NCI-H2171 treated with DMSO at 0.1 percent for 48 hours (cell line): ENCODE measurements at regions not wholly inside any gene's neighbourhood (a gene's known extent, or its start where the extent isn't known, plus 50 kb on each side); places are given as distances from the start of the nearest gene placed in this dataset.

Experiments
- DNase-seq: peaks from one replicate; lab custom pipeline; 2025; lab: John Stamatoyannopoulos, UW

- no peak for DNase-seq
Measured at GRCh38 chr5:143761663-143762062, 50.3 kb upstream of the HMHB1 start.

GRCh38 chr5:143760755-143761154 lies 51.2 kb upstream of the HMHB1 start:
- DNase-seq: no peak

GRCh38 chr5:143760131-143760505 lies 51.8 kb upstream of the HMHB1 start:
- no peak for DNase-seq

- no peak for DNase-seq
Measured at GRCh38 chr5:143759396-143760130, 52.4 kb upstream of the HMHB1 start.

- no peak for DNase-seq
Measured at GRCh38 chr5:143758750-143759149, 53.2 kb upstream of the HMHB1 start.

GRCh38 chr5:143758015-143758414 lies 53.9 kb upstream of the HMHB1 start:
- no peak for DNase-seq

GRCh38 chr5:143757116-143757515 lies 54.8 kb upstream of the HMHB1 start:
- DNase-seq: no peak

GRCh38 chr5:143755966-143756365 lies 56.0 kb upstream of the HMHB1 start:
- no peak for DNase-seq

GRCh38 chr5:143752165-143752850 lies 59.7 kb upstream of the HMHB1 start:
- no peak for DNase-seq

GRCh38 chr5:143751342-143751741 lies 60.6 kb upstream of the HMHB1 start:
- DNase-seq: no peak

GRCh38 chr5:143749581-143750205 lies 62.3 kb upstream of the HMHB1 start:
- no peak for DNase-seq

GRCh38 chr5:143748516-143748915 lies 63.4 kb upstream of the HMHB1 start:
- no peak for DNase-seq

- no peak for DNase-seq
Measured at GRCh38 chr5:143742951-143743350, 69.0 kb upstream of the HMHB1 start.

GRCh38 chr5:143741421-143741820 lies 70.5 kb upstream of the HMHB1 start:
- no peak for DNase-seq

- DNase-seq: no peak
Measured at GRCh38 chr5:143740956-143741355, 71.0 kb upstream of the HMHB1 start.

GRCh38 chr5:143739746-143740145 lies 72.2 kb upstream of the HMHB1 start:
- DNase-seq: no peak

- no peak for DNase-seq
Measured at GRCh38 chr5:143738417-143739401, 73.3 kb upstream of the HMHB1 start.

- DNase-seq: no peak
Measured at GRCh38 chr5:143737062-143737461, 74.9 kb upstream of the HMHB1 start.

GRCh38 chr5:143734456-143734780 lies 77.5 kb upstream of the HMHB1 start:
- DNase-seq: no peak

- DNase-seq: no peak
Measured at GRCh38 chr5:143733665-143734455, 78.1 kb upstream of the HMHB1 start.

- no peak for DNase-seq
Measured at GRCh38 chr5:143732402-143732801, 79.6 kb upstream of the HMHB1 start.
